Adrenal gland (tissue), 9 donors: ENCODE measurements at regions not wholly inside any gene's neighbourhood (a gene's known extent, or its start where the extent isn't known, plus 50 kb on each side); places are given as distances from the start of the nearest gene placed in this dataset.

Experiments
- DNase-seq, 7 donors: peaks; one replicate each; pipeline ENCODE4 v3.0.0-alpha.2; 2019 to 2020
- H3K27ac ChIP-seq, 5 donors: fragments of 200-600 bp; sonication (generic) in 4 of 5; 1 replicate in 3 of 5; 2 replicates in 2 of 5; pipeline versions ENCODE4 v1.5.1 to v1.8.0; 2016 to 2020; ENCODE audit warnings: mild to moderate bottlenecking in 1 of 5
- H3K27me3 ChIP-seq: fragments of 200-600 bp; 2 replicates; pipeline ENCODE4 v1.8.0; 2021
- H3K36me3 ChIP-seq, 2 donors: fragments of 200-600 bp; replicated peaks in 1 of 2; 1 replicate in 1 of 2; 2 replicates in 1 of 2; pipeline versions ENCODE4 v1.5.1 to v1.8.0; 2018 to 2022
- H3K4me1 ChIP-seq, 2 donors: fragments of 200-600 bp; replicated peaks in 1 of 2; 1 replicate in 1 of 2; 2 replicates in 1 of 2; pipeline versions ENCODE4 v1.5.1 to v1.8.0; 2018 to 2021
- H3K4me3 ChIP-seq, 4 donors: fragments of 200-600 bp; sonication (generic) in 3 of 4; one replicate each; pipeline ENCODE4 v1.5.1; 2016 to 2018
- H3K9me3 ChIP-seq, 3 donors: fragments of 200-600 bp; sonication (generic) in 1 of 3; replicated peaks in 1 of 3; 1 replicate in 2 of 3; 2 replicates in 1 of 3; pipeline versions ENCODE4 v1.5.1 to v1.8.0; 2016 to 2021
- POLR2A ChIP-seq, 2 donors: fragments of 450-650 bp; IDR thresholded peaks; one replicate each; pipeline ENCODE4 v1.6.1; 2017; ENCODE audit warnings: antibody characterized with exemption in 2 of 2, mild to moderate bottlenecking in 2 of 2, moderate library complexity in 1 of 2
- WGBS, 4 donors: extraction: QIAGEN DNeasy Blood & Tissue Kit in 2 of 4; methylation state at CpG; one replicate each; pipeline versions ENCODE4 v1.1.5 to v1.1.7; 2013 to 2017; 5-methylcytosine and 5-hydroxymethylcytosine counted together
- intact Hi-C, 2 donors: fragments of 100-400 bp; cut with DNase I; formaldehyde crosslinking; loops; one replicate each; pipeline versions ENCODE4 v1.14.1 to v1.15.0; 2022 to 2023
- TF ChIP-seq, protein P1 (sequence below), 6 experiments: fragments of 450-650 bp in 4 of 6; fragments of 200-600 bp in 2 of 6; sonication (generic) in 1 of 6; IDR thresholded peaks; 1 replicate in 5 of 6; 2 replicates in 1 of 6; pipeline versions ENCODE4 v1.5.1 to v1.8.0; 2016 to 2021; ENCODE audit warnings: antibody characterized with exemption in 6 of 6, mild to moderate bottlenecking in 2 of 6, moderate library complexity in 1 of 6
- donor health status: healthy with polysubstance abuse.
- donor health status: Bipolar disorder and iron deficiency.
- donor health status: DM: yes; HTN: yes; CAD: no.
- donor health status: DM: no; HTN: no; CAD: no.
- donor health status: DM: no; HTN: no; CAD: no.

GRCh38 chr10:109250152-109250551, 673.2 kb downstream of the XPNPEP1 start:
- WGBS, 4 donors, result 51 to 62% (median 60%) methylated on average over 4 of the region's 4 CpGs
- TF ChIP-seq POLR2A (IDR thresholded peaks at IDR 0.05), result no peak
- TF ChIP-seq, protein P1, sequence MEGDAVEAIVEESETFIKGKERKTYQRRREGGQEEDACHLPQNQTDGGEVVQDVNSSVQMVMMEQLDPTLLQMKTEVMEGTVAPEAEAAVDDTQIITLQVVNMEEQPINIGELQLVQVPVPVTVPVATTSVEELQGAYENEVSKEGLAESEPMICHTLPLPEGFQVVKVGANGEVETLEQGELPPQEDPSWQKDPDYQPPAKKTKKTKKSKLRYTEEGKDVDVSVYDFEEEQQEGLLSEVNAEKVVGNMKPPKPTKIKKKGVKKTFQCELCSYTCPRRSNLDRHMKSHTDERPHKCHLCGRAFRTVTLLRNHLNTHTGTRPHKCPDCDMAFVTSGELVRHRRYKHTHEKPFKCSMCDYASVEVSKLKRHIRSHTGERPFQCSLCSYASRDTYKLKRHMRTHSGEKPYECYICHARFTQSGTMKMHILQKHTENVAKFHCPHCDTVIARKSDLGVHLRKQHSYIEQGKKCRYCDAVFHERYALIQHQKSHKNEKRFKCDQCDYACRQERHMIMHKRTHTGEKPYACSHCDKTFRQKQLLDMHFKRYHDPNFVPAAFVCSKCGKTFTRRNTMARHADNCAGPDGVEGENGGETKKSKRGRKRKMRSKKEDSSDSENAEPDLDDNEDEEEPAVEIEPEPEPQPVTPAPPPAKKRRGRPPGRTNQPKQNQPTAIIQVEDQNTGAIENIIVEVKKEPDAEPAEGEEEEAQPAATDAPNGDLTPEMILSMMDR (IDR thresholded peaks at IDR 0.05), result no peak
- intact Hi-C loops, result no loop called here
- no peaks in the 10 kb centered on the region for H3K36me3 ChIP-seq
- no peaks in the 10 kb centered on the region for H3K9me3 ChIP-seq
- H3K4me3 ChIP-seq, result no peak overlapping the region
- no peak overlapping the region for H3K27ac ChIP-seq
- H3K27me3 ChIP-seq, result no peaks in the 10 kb centered on the region
- no peak for DNase-seq
- H3K4me1 ChIP-seq, result no peaks in the 10 kb centered on the region

DNA sequence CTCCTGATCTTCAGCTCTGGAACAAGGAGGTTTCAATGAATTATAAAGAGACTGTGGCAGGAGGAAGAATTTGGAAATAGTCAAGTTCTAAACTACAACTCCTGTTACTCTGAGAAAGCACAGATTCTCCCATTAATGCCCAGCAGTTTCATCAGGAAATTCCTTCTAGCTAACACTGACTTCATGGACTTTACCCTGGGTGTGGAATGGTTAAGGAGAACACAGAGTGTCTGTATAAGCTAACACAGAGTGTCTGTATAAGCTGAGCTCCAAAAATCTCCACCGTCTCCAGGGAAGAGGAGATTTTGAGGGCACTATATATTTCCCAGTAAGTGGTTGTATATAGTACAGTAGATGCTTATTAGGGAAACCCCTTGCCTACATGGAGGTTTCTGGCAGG, 675.5 kb downstream of the XPNPEP1 start:
- Histone ChIP-seq H3K27ac (no peak overlapping the region), H3K27me3 (no peaks in the 10 kb centered on the region), H3K9me3 (no peaks in the 10 kb centered on the region), H3K36me3 (no peaks in the 10 kb centered on the region), H3K4me1 (no peaks in the 10 kb centered on the region), H3K4me3 (no peak overlapping the region)
- no peak for DNase-seq
- TF ChIP-seq POLR2A (IDR thresholded peaks at IDR 0.05), result no peak
- TF ChIP-seq, protein P1 (IDR thresholded peaks at IDR 0.05), result no peak
- intact Hi-C loops, result no loop called here
- WGBS, 4 donors, result 69 to 82% (median 78%) methylated on average over 1 of the region's 1 CpG

- WGBS, 4 donors, result 79 to 100% (median 84%) methylated on average over 1 of the region's 1 CpG
- no peak for TF ChIP-seq POLR2A (IDR thresholded peaks at IDR 0.05)
- TF ChIP-seq, protein P1 (IDR thresholded peaks at IDR 0.05), result no peak
- no peak for DNase-seq
- Histone ChIP-seq H3K27me3 (no peaks in the 10 kb centered on the region), H3K27ac (no peak overlapping the region), H3K9me3 (no peaks in the 10 kb centered on the region), H3K4me3 (no peak overlapping the region), H3K4me1 (no peaks in the 10 kb centered on the region), H3K36me3 (no peaks in the 10 kb centered on the region)
- intact Hi-C loops, result no loop called here
These were observed 677.5 kb downstream of the XPNPEP1 start for GRCh38 chr10:109245821-109246220.

GRCh38 chr10:109239371-109239770, 683.9 kb downstream of the XPNPEP1 start:
- no peak overlapping the region for H3K4me3 ChIP-seq
- TF ChIP-seq, protein P1 (IDR thresholded peaks at IDR 0.05), result no peak
- no peak for TF ChIP-seq POLR2A (IDR thresholded peaks at IDR 0.05)
- H3K4me1 ChIP-seq, result no peaks in the 10 kb centered on the region
- H3K36me3 ChIP-seq, result no peaks in the 10 kb centered on the region
- no peak overlapping the region for H3K27ac ChIP-seq
- intact Hi-C loops, result no loop called here
- H3K9me3 ChIP-seq, result no peaks in the 10 kb centered on the region
- no peaks in the 10 kb centered on the region for H3K27me3 ChIP-seq
- no peak for DNase-seq
